ENCODE measurements at regions not wholly inside any gene's neighbourhood (a gene's known extent, or its start where the extent isn't known, plus 50 kb on each side); places are given as distances from the start of the nearest gene placed in this dataset.

- H3K27ac ChIP-seq, result no peak overlapping the region
- no peak overlapping the region for H3K4me3 ChIP-seq
- TF ChIP-seq POLR2A (IDR thresholded peaks at IDR 0.05) (no peak), CTCF (IDR thresholded peaks at IDR 0.05 in 8 of 11, conservative IDR thresholded peaks at IDR 0.05 in 3 of 11) (no peak), POLR2AphosphoS5 (IDR thresholded peaks at IDR 0.05) (no peak)
- WGBS, 5 donors, result 51 to 76% (median 56%) methylated on average over 2 of the region's 2 CpGs
- no peaks in the 10 kb centered on the region for H3K27me3 ChIP-seq (replicated peaks in 1 of 7)
- H3K9me3 ChIP-seq, result no peaks in the 10 kb centered on the region
- H3K4me1 ChIP-seq, result no peaks in the 10 kb centered on the region
- intact Hi-C loops (cut with DNase I; ENCODE audit: low total_unique reads), result no loop called here
- no peak for DNase-seq
- H3K36me3 ChIP-seq, result no peaks in the 10 kb centered on the region
Measured at GRCh38 chr13:38528986-38529385, 157.9 kb upstream of the FREM2 start.

GRCh38 chr13:38530492-38530891 lies 156.4 kb upstream of the FREM2 start:
- Histone ChIP-seq H3K36me3 (no peaks in the 10 kb centered on the region), H3K27ac (no peak overlapping the region), H3K4me3 (no peak overlapping the region), H3K9me3 (no peaks in the 10 kb centered on the region), H3K4me1 (no peaks in the 10 kb centered on the region), H3K27me3 (replicated peaks in 1 of 7) (no peaks in the 10 kb centered on the region)
- intact Hi-C loops (cut with DNase I; ENCODE audit: low total_unique reads), result no loop called here
- TF ChIP-seq CTCF (IDR thresholded peaks at IDR 0.05 in 8 of 11, conservative IDR thresholded peaks at IDR 0.05 in 3 of 11) (peak in 2 of 11 experiments; percentile 18 to 28), POLR2AphosphoS5 (IDR thresholded peaks at IDR 0.05) (no peak), POLR2A (IDR thresholded peaks at IDR 0.05) (no peak)
- WGBS, 5 donors, result 47 to 62% (median 51%) methylated on average over 3 of the region's 3 CpGs
- DNase-seq, result no peak

DNA sequence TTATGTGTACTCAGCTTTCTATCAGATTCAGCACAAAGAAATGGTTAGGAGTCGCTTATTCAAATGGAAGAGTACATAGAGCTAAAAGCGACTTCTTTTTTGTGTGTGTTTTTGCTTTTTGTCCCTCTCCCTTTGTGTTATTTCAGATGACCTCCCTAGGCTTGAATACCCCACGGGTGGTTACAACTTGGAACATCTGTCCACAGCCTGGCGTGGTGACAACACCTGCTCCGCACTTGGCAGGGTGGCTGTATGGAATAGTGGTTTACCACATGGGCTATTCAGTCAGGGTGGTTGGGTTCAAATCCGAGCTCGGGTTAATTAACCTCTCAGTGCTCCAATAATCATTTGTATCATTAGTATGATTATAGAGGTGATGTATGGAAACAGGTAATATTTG lies 151.6 kb upstream of the FREM2 start:
- Histone ChIP-seq H3K36me3 (no peaks in the 10 kb centered on the region), H3K27me3 (replicated peaks in 1 of 7) (no peaks in the 10 kb centered on the region), H3K4me3 (no peak overlapping the region), H3K9me3 (no peaks in the 10 kb centered on the region), H3K4me1 (no peaks in the 10 kb centered on the region), H3K27ac (no peak overlapping the region)
- no peak for DNase-seq
- WGBS, 5 donors, result 85 to 92% (median 87%) methylated on average over 7 of the region's 7 CpGs
- TF ChIP-seq POLR2A (IDR thresholded peaks at IDR 0.05) (no peak), CTCF (IDR thresholded peaks at IDR 0.05 in 8 of 11, conservative IDR thresholded peaks at IDR 0.05 in 3 of 11) (no peak), POLR2AphosphoS5 (IDR thresholded peaks at IDR 0.05) (no peak)
- intact Hi-C loops (cut with DNase I; ENCODE audit: low total_unique reads), result no loop called here

DNA sequence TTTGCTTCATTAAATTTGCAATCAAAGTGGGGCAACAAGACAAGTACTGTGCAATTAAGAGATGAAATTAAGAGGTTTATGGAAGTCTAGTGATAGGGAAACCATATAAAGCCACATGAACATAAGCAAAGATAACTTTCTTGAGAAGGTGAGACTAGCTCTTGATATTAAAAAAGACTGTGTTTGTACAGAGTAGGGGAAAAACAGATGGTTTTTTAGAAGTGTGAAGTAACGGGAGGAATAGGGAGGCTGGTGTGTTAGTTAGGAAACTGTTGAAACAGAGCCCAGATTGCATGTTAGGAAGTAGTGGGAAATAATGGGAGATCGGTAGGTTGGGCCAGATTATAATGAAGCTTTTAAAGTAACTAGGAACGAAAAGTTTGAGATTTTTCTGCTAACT lies 149.8 kb upstream of the FREM2 start:
- intact Hi-C loops (cut with DNase I; ENCODE audit: low total_unique reads), result no loop called here
- no peaks in the 10 kb centered on the region for H3K9me3 ChIP-seq
- no peak for DNase-seq
- no peaks in the 10 kb centered on the region for H3K27me3 ChIP-seq (replicated peaks in 1 of 7)
- TF ChIP-seq POLR2A (IDR thresholded peaks at IDR 0.05), result no peak
- no peak for TF ChIP-seq CTCF (IDR thresholded peaks at IDR 0.05 in 8 of 11, conservative IDR thresholded peaks at IDR 0.05 in 3 of 11)
- TF ChIP-seq POLR2AphosphoS5 (IDR thresholded peaks at IDR 0.05), result no peak
- H3K4me3 ChIP-seq, result no peak overlapping the region
- 62 to 78% (median 64%) methylated on average over 3 of the region's 3 CpGs for WGBS, 5 donors
- no peaks in the 10 kb centered on the region for H3K4me1 ChIP-seq
- no peaks in the 10 kb centered on the region for H3K36me3 ChIP-seq
- no peak overlapping the region for H3K27ac ChIP-seq
